ENCODE measurements at regions not wholly inside any gene's neighbourhood (a gene's known extent, or its start where the extent isn't known, plus 50 kb on each side); places are given as distances from the start of the nearest gene placed in this dataset.

DNA sequence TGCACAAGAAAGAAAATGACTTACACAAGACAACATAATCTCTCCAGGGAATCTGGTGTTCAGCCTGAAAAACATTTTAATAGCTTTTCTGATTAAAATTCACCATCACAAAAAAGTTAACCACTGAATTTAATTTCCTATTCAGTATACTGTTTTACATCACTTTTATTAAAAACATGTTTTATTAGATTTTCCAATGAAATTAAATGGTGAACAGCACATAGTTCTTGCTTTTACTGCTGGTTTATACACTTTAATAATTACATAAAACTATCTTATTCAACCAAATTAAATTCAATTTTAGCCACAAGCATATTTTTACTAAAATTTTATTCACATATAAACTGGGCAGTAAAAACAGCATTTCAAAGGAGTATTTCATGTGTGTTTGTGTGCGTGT lies 138.3 kb downstream of the NOL4 start:
- no peaks in the 10 kb centered on the region for H3K36me3 ChIP-seq (ENCODE audit: control insufficient read depth in 2 of 2, extremely low read depth in 1 of 2, insufficient read depth in 2 of 2, low read length in 2 of 2)
- H3K27me3 ChIP-seq (ENCODE audit: control insufficient read depth in 2 of 2, insufficient read depth in 2 of 2, low read length in 2 of 2) = no peaks in the 10 kb centered on the region
- H2AFZ ChIP-seq (ENCODE audit: low read depth, low read length) = no peak overlapping the region
- intact Hi-C loops (cut with micrococcal nuclease) = no loop called here
- FAIRE-seq (no peak), DNase-seq (ENCODE audit: low read depth, low spot score) (no peak)
- no peaks in the 10 kb centered on the region for H4K20me1 ChIP-seq (replicated peaks; ENCODE audit: control insufficient read depth, extremely low read depth, insufficient read depth, low read length)
- no peaks in the 10 kb centered on the region for H3K4me1 ChIP-seq (ENCODE audit: control insufficient read depth, extremely low read depth, insufficient read depth, low read length)
- no peak for TF ChIP-seq POLR2AphosphoS5 (IDR thresholded peaks at IDR 0.05; ENCODE audit: insufficient read depth, low read depth, low read length)
- TF ChIP-seq JUN (IDR thresholded peaks at IDR 0.05; ENCODE audit: borderline replicate concordance, insufficient read depth, insufficient read length, low read depth) = no peak
- TF ChIP-seq FOS (IDR thresholded peaks at IDR 0.05; ENCODE audit: borderline replicate concordance, insufficient read depth, low read length) = no peak
- TF ChIP-seq GATA2 (IDR thresholded peaks at IDR 0.05; ENCODE audit: insufficient read depth, insufficient read length, low read depth, low read length) = no peak
- no peak for TF ChIP-seq POLR2A (IDR thresholded peaks at IDR 0.05; ENCODE audit: low read depth, low read length)
- TF ChIP-seq, protein P1, sequence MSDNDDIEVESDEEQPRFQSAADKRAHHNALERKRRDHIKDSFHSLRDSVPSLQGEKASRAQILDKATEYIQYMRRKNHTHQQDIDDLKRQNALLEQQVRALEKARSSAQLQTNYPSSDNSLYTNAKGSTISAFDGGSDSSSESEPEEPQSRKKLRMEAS (IDR thresholded peaks at IDR 0.05; ENCODE audit: insufficient read depth, insufficient read length) = no peak
- TF ChIP-seq, protein P2, sequence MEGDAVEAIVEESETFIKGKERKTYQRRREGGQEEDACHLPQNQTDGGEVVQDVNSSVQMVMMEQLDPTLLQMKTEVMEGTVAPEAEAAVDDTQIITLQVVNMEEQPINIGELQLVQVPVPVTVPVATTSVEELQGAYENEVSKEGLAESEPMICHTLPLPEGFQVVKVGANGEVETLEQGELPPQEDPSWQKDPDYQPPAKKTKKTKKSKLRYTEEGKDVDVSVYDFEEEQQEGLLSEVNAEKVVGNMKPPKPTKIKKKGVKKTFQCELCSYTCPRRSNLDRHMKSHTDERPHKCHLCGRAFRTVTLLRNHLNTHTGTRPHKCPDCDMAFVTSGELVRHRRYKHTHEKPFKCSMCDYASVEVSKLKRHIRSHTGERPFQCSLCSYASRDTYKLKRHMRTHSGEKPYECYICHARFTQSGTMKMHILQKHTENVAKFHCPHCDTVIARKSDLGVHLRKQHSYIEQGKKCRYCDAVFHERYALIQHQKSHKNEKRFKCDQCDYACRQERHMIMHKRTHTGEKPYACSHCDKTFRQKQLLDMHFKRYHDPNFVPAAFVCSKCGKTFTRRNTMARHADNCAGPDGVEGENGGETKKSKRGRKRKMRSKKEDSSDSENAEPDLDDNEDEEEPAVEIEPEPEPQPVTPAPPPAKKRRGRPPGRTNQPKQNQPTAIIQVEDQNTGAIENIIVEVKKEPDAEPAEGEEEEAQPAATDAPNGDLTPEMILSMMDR (IDR thresholded peaks at IDR 0.05; ENCODE audit: extremely low read depth in 1 of 2, insufficient read depth in 1 of 2, low read depth in 1 of 2, low read length in 2 of 2) = no peak
- no peak for TF ChIP-seq EZH2 (IDR thresholded peaks at IDR 0.05; ENCODE audit: borderline replicate concordance, low read depth, low read length, severe bottlenecking)
- TF ChIP-seq MYC (IDR thresholded peaks at IDR 0.05; ENCODE audit: low read depth, low read length) = no peak
- no peak overlapping the region for H3K4me2 ChIP-seq (ENCODE audit: insufficient read depth, low read length)
- no peaks in the 10 kb centered on the region for H3K9me1 ChIP-seq (replicated peaks; ENCODE audit: control insufficient read depth, extremely low read depth, insufficient read depth, low read length)
- no peaks in the 10 kb centered on the region for H3K79me2 ChIP-seq (ENCODE audit: control insufficient read depth, insufficient read depth, low read length)
- H3K9me3 ChIP-seq (replicated peaks; ENCODE audit: control insufficient read depth, insufficient read depth, low read length) = no peaks in the 10 kb centered on the region
- BruUV-seq (replicated peaks) = no TSS peak
- H3K4me3 ChIP-seq (replicated peaks in 1 of 3; ENCODE audit: insufficient read depth in 1 of 3, low read depth in 1 of 3, low read length in 3 of 3) = no peak overlapping the region
- ChIA-PET CTCF (no interaction called here), POLR2A (no interaction called here)
- dilution Hi-C loops (cut with MboI; ENCODE audit: extremely low pct_ligation_motif_present, low sequenced_read_pairs) = no loop called here
- no peak overlapping the region for H3K27ac ChIP-seq (ENCODE audit: insufficient read depth, low read depth, low read length)
- no peak overlapping the region for H3K9ac ChIP-seq (replicated peaks; ENCODE audit: extremely low read depth, insufficient read depth, low read length)

All from endothelial cell of umbilical vein (primary cell).